ENCODE measurements at regions not wholly inside any gene's neighbourhood (a gene's known extent, or its start where the extent isn't known, plus 50 kb on each side); places are given as distances from the start of the nearest gene placed in this dataset.

GRCh38 chr5:36359267-36359666 lies 57.6 kb upstream of the RANBP3L start:
- no peak for TF ChIP-seq CTCF (optimal IDR thresholded peaks at IDR 0.05 in 1 of 3, IDR thresholded peaks at IDR 0.05 in 1 of 3, conservative IDR thresholded peaks at IDR 0.05 in 1 of 3; ENCODE audit: extremely low read depth in 1 of 3, insufficient read depth in 2 of 3, low read length in 3 of 3)
- TF ChIP-seq EZH2 (IDR thresholded peaks at IDR 0.05; ENCODE audit: low read length): no peak

Data from keratinocyte (primary cell).